ENCODE measurements at regions not wholly inside any gene's neighbourhood (a gene's known extent, or its start where the extent isn't known, plus 50 kb on each side); places are given as distances from the start of the nearest gene placed in this dataset.

DNA sequence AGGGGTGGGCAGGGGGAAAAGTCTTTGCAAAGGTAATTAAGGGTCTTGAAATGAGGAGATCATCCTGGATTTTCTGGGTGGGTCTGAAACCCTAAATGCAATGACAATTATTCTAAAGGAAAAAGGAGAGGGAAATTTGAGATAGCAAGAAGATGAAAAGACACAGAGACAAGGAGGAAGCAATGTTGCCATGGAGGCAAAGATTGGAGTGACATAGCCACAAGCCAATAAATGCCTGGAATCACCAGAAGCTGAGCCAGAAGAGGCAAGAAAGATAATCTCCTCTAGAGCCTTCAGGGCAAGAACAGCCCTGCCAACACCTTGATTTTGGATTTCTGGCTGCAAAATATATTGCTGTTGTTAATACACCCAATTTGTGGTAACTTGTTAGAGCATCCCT is 1246.3 kb upstream of the PIK3C3 start:
- no peak for FAIRE-seq
- H3K4ac ChIP-seq (replicated peaks; ENCODE audit: insufficient read length, low read depth, low read length), result no peak overlapping the region
- no peak for TF ChIP-seq SP1 (IDR thresholded peaks at IDR 0.05; ENCODE audit: low read depth, low read length)
- no peak for TF ChIP-seq TAF1 (IDR thresholded peaks at IDR 0.05; ENCODE audit: low read depth, low read length)
- TF ChIP-seq, protein P1, sequence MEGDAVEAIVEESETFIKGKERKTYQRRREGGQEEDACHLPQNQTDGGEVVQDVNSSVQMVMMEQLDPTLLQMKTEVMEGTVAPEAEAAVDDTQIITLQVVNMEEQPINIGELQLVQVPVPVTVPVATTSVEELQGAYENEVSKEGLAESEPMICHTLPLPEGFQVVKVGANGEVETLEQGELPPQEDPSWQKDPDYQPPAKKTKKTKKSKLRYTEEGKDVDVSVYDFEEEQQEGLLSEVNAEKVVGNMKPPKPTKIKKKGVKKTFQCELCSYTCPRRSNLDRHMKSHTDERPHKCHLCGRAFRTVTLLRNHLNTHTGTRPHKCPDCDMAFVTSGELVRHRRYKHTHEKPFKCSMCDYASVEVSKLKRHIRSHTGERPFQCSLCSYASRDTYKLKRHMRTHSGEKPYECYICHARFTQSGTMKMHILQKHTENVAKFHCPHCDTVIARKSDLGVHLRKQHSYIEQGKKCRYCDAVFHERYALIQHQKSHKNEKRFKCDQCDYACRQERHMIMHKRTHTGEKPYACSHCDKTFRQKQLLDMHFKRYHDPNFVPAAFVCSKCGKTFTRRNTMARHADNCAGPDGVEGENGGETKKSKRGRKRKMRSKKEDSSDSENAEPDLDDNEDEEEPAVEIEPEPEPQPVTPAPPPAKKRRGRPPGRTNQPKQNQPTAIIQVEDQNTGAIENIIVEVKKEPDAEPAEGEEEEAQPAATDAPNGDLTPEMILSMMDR (IDR thresholded peaks at IDR 0.05; ENCODE audit: control extremely low read depth in 1 of 3, insufficient read depth in 1 of 3, low read depth in 1 of 3, low read length in 3 of 3), result no peak
- TF ChIP-seq RBBP5 (IDR thresholded peaks at IDR 0.05; ENCODE audit: borderline replicate concordance, low read depth, low read length), result no peak
- no peak for TF ChIP-seq SP4 (IDR thresholded peaks at IDR 0.05; ENCODE audit: low read length)
- TF ChIP-seq NANOG (IDR thresholded peaks at IDR 0.05; ENCODE audit: insufficient read depth, low read depth, low read length, poor library complexity, severe bottlenecking), result no peak
- TF ChIP-seq HDAC6 (IDR thresholded peaks at IDR 0.05; ENCODE audit: low read depth, low read length), result no peak
- TF ChIP-seq BACH1 (IDR thresholded peaks at IDR 0.05; ENCODE audit: low read length), result no peak
- no peak for TF ChIP-seq CBX8 (IDR thresholded peaks at IDR 0.05; ENCODE audit: borderline replicate concordance, low read depth, low read length)
- TF ChIP-seq SUZ12 (IDR thresholded peaks at IDR 0.05; ENCODE audit: low read length), result no peak
- no peak for TF ChIP-seq JUN (IDR thresholded peaks at IDR 0.05; ENCODE audit: low read depth, low read length)
- TF ChIP-seq TBP (IDR thresholded peaks at IDR 0.05; ENCODE audit: low read depth, low read length), result no peak
- no peak for TF ChIP-seq POU5F1 (IDR thresholded peaks at IDR 0.05; ENCODE audit: low read depth, low read length)
- TF ChIP-seq CREB1 (IDR thresholded peaks at IDR 0.05), result no peak

More for the DNA sequence above, 1246.3 kb upstream of the PIK3C3 start:
- H3K4me1 ChIP-seq (replicated peaks in 1 of 4; ENCODE audit: control insufficient read depth in 3 of 4, insufficient read depth in 4 of 4, low read length in 3 of 4), result no peaks in the 10 kb centered on the region
- ChIA-PET POLR2A (ENCODE audit: partially characterized antibody) (no interaction called here), CTCF (ENCODE audit: partially characterized antibody) (no interaction called here)
- no peak overlapping the region for H4K8ac ChIP-seq (ENCODE audit: extremely low read depth, insufficient read depth, low read length)
- H4K5ac ChIP-seq (ENCODE audit: insufficient read length, low read depth, low read length), result no peak overlapping the region
- no peak overlapping the region for H3K27ac ChIP-seq (ENCODE audit: low read depth, low read length)
- H3K79me2 ChIP-seq (ENCODE audit: control insufficient read depth in 1 of 2, insufficient read depth in 2 of 2, low read length in 2 of 2), result no peaks in the 10 kb centered on the region
- no peak overlapping the region for H2BK15ac ChIP-seq (ENCODE audit: low read length)
- no peaks in the 10 kb centered on the region for H3K36me3 ChIP-seq (ENCODE audit: control insufficient read depth in 2 of 4, insufficient read depth in 4 of 4, low read length in 3 of 4)
- H3K18ac ChIP-seq (ENCODE audit: extremely low read depth, low read length), result no peak overlapping the region
- no peak overlapping the region for H3K4me2 ChIP-seq (ENCODE audit: insufficient read depth in 1 of 2, low read depth in 2 of 2, low read length in 2 of 2)
- H3K27me3 ChIP-seq (replicated peaks in 1 of 4; ENCODE audit: control insufficient read depth in 3 of 4, extremely low read depth in 1 of 4, insufficient read depth in 3 of 4, low read length in 3 of 4), result no peaks in the 10 kb centered on the region
- H2AK5ac ChIP-seq (ENCODE audit: low read depth, low read length), result no peak overlapping the region
- no peaks in the 10 kb centered on the region for H3K79me1 ChIP-seq (ENCODE audit: low read depth, low read length)
- no peaks in the 10 kb centered on the region; the same call in 1 of the 2 replicates for H3K23me2 ChIP-seq (ENCODE audit: low read depth, low read length)
- no peak overlapping the region for H3K4me3 ChIP-seq (ENCODE audit: extremely low read depth in 1 of 4, insufficient read depth in 2 of 4, low read depth in 3 of 4, low read length in 4 of 4)
- no peaks in the 10 kb centered on the region for H3K9me3 ChIP-seq (ENCODE audit: insufficient read depth in 2 of 2, low read depth in 1 of 2, low read length in 1 of 2)
- no peak overlapping the region for H3K23ac ChIP-seq (ENCODE audit: insufficient read length)
- H2BK20ac ChIP-seq (ENCODE audit: low read length), result no peak overlapping the region
- no peak overlapping the region for H3K9ac ChIP-seq (replicated peaks in 1 of 4; ENCODE audit: extremely low read depth in 1 of 4, low read depth in 3 of 4, low read length in 3 of 4)
- H4K20me1 ChIP-seq (replicated peaks in 1 of 2; ENCODE audit: control insufficient read depth in 1 of 2, insufficient read depth in 2 of 2, low read length in 2 of 2), result no peaks in the 10 kb centered on the region
- no peak overlapping the region for H3K14ac ChIP-seq (ENCODE audit: insufficient read length)
- no peak overlapping the region for H3K56ac ChIP-seq (replicated peaks; ENCODE audit: insufficient read length, low read depth, low read length)
- no peak overlapping the region for H2AFZ ChIP-seq (ENCODE audit: low read length)
- H2BK12ac ChIP-seq (ENCODE audit: low read depth, low read length), result no peak overlapping the region
- no peak overlapping the region for H4K91ac ChIP-seq (replicated peaks; ENCODE audit: insufficient read length, low read length)
- DNase-seq (ENCODE audit: low read depth in 1 of 2, low spot score in 2 of 2), result no peak
- H2BK5ac ChIP-seq (ENCODE audit: low read depth, low read length), result no peak overlapping the region
- H2BK120ac ChIP-seq (replicated peaks; ENCODE audit: low read depth, low read length), result no peak overlapping the region

Data from H1 (cell line).